B cell (primary cell): ENCODE measurements at regions not wholly inside any gene's neighbourhood (a gene's known extent, or its start where the extent isn't known, plus 50 kb on each side); places are given as distances from the start of the nearest gene placed in this dataset.

Experiments used
- CTCF ChIP-seq: fragments of 200-600 bp; IDR thresholded peaks from one replicate; pipeline ENCODE4 v1.8.0; 2022; ENCODE audit warnings: antibody characterized with exemption, mild to moderate bottlenecking
- EZH2 ChIP-seq: IDR thresholded peaks from 2 replicates; pipeline ENCODE4 v1.6.1; 2012; ENCODE audit warnings: borderline replicate concordance, low read depth, mild to moderate bottlenecking, moderate library complexity, low read length; ENCODE audit not compliant: insufficient read depth, poor library complexity, severe bottlenecking

GRCh38 chr1:90411185-90411584 lies 305.9 kb downstream of the BARHL2 start:
- TF ChIP-seq CTCF (no peak), EZH2 (no peak)
